SK-N-SH treated with all-trans-retinoic acid at 6 μM for 48 hours (cell line): ENCODE measurements at regions not wholly inside any gene's neighbourhood (a gene's known extent, or its start where the extent isn't known, plus 50 kb on each side); places are given as distances from the start of the nearest gene placed in this dataset.

Experiments
- ARNTL ChIP-seq: fragments of 450-650 bp; formaldehyde crosslinking; IDR thresholded peaks from 2 replicates; pipeline ENCODE4 v1.5.0; 2020; ENCODE audit warnings: low read depth, mild to moderate bottlenecking, moderate library complexity, borderline replicate concordance
- BACH2 ChIP-seq: fragments of 250-450 bp; sonication (Bioruptor Pico); IDR thresholded peaks from 2 replicates; pipeline ENCODE4 v1.9.0; 2021; ENCODE audit warnings: mild to moderate bottlenecking, borderline replicate concordance
- GLIS3 ChIP-seq: fragments of 250-450 bp; sonication (Bioruptor Pico); IDR thresholded peaks from 2 replicates; pipeline ENCODE4 v1.5.0; 2020; ENCODE audit warnings: mild to moderate bottlenecking, moderate library complexity
- ISL1 ChIP-seq: fragments of 250-450 bp; sonication (Bioruptor Pico); IDR thresholded peaks from 2 replicates; pipeline ENCODE4 v2.1.2; 2022; ENCODE audit warnings: mild to moderate bottlenecking, moderate library complexity
- PATZ1 ChIP-seq: fragments of 250-450 bp; sonication (Bioruptor Pico); IDR thresholded peaks from 2 replicates; pipeline ENCODE4 v1.8.0; 2020; ENCODE audit warnings: mild to moderate bottlenecking, moderate library complexity, borderline replicate concordance
- TCF4 ChIP-seq: fragments of 250-450 bp; sonication (Bioruptor Pico); IDR thresholded peaks from 2 replicates; pipeline ENCODE4 v1.8.0; 2021; ENCODE audit warnings: mild to moderate bottlenecking, moderate library complexity, borderline replicate concordance
- TOX ChIP-seq: fragments of 250-450 bp; sonication (Bioruptor Pico); IDR thresholded peaks from 2 replicates; pipeline ENCODE4 v1.8.0; 2021; ENCODE audit warnings: mild to moderate bottlenecking, moderate library complexity, borderline replicate concordance
- TSHZ2 ChIP-seq: fragments of 250-450 bp; sonication (Bioruptor Pico); IDR thresholded peaks from 2 replicates; pipeline ENCODE4 v1.5.0; 2020; ENCODE audit warnings: mild to moderate bottlenecking, moderate library complexity
- ZC3H10 ChIP-seq: fragments of 250-450 bp; sonication (Bioruptor Pico); IDR thresholded peaks from 2 replicates; pipeline ENCODE4 v1.5.1; 2021; ENCODE audit warnings: mild to moderate bottlenecking, moderate library complexity
- ZFP3 ChIP-seq: fragments of 250-450 bp; sonication (Bioruptor Pico); IDR thresholded peaks from 2 replicates; pipeline ENCODE4 v1.5.0; 2020; ENCODE audit warnings: mild to moderate bottlenecking, moderate library complexity
- ZFP30 ChIP-seq: fragments of 450-650 bp; formaldehyde crosslinking; IDR thresholded peaks from 2 replicates; pipeline ENCODE4 v1.5.0; 2022; ENCODE audit warnings: mild to moderate bottlenecking, moderate library complexity
- ZNF70 ChIP-seq: fragments of 450-650 bp; formaldehyde crosslinking; IDR thresholded peaks from 2 replicates; pipeline ENCODE4 v1.5.0; 2020; ENCODE audit warnings: mild to moderate bottlenecking, moderate library complexity
- TF ChIP-seq, protein P1 (sequence below): fragments of 250-450 bp; sonication (Bioruptor Pico); IDR thresholded peaks from 2 replicates; pipeline ENCODE4 v1.5.1; 2020; ENCODE audit warnings: low read depth, mild to moderate bottlenecking, moderate library complexity
- TF ChIP-seq, protein P2 (sequence below): fragments of 250-450 bp; sonication (Bioruptor Pico); IDR thresholded peaks from 2 replicates; pipeline ENCODE4 v1.8.0; 2021; ENCODE audit warnings: low read depth, mild to moderate bottlenecking, moderate library complexity, borderline replicate concordance

DNA sequence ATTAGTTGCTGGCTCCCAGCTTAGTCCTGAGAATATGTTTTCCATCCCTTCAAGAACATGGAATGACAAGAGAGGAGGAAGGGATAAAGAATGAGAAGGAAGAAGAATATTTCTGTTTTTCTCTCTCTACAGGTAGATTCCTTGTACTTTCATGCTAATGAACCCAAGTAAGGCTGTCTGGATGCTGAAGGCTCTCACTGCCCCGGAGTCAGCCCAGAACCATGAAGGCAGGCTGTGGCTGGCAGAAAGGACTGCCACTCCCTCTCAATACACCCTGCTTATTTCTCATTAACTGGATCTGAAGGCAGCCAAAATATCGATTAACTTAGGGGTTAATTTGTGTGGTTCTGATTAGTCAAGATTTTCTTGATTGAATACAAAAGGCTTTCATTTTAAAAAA is 93.1 kb upstream of the NPAS2 start:
- TF ChIP-seq, protein P1, sequence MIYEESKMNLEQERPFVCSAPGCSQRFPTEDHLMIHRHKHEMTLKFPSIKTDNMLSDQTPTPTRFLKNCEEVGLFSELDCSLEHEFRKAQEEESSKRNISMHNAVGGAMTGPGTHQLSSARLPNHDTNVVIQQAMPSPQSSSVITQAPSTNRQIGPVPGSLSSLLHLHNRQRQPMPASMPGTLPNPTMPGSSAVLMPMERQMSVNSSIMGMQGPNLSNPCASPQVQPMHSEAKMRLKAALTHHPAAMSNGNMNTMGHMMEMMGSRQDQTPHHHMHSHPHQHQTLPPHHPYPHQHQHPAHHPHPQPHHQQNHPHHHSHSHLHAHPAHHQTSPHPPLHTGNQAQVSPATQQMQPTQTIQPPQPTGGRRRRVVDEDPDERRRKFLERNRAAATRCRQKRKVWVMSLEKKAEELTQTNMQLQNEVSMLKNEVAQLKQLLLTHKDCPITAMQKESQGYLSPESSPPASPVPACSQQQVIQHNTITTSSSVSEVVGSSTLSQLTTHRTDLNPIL (CRISPR knock-in tag) = no peak
- no peak for TF ChIP-seq ZFP30 (CRISPR knock-in tag)
- TF ChIP-seq GLIS3 (CRISPR knock-in tag) = no peak
- no peak for TF ChIP-seq BACH2
- TF ChIP-seq ARNTL (CRISPR knock-in tag) = no peak
- TF ChIP-seq ISL1 (CRISPR knock-in tag) = no peak
- TF ChIP-seq, protein P2, sequence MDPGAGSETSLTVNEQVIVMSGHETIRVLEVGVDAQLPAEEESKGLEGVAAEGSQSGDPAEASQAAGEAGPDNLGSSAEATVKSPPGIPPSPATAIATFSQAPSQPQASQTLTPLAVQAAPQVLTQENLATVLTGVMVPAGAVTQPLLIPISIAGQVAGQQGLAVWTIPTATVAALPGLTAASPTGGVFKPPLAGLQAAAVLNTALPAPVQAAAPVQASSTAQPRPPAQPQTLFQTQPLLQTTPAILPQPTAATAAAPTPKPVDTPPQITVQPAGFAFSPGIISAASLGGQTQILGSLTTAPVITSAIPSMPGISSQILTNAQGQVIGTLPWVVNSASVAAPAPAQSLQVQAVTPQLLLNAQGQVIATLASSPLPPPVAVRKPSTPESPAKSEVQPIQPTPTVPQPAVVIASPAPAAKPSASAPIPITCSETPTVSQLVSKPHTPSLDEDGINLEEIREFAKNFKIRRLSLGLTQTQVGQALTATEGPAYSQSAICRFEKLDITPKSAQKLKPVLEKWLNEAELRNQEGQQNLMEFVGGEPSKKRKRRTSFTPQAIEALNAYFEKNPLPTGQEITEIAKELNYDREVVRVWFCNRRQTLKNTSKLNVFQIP (CRISPR knock-in tag) = no peak
- TF ChIP-seq ZC3H10 = no peak
- TF ChIP-seq PATZ1 (CRISPR knock-in tag) = no peak
- TF ChIP-seq ZFP3 (CRISPR knock-in tag) = no peak
- TF ChIP-seq TSHZ2 (CRISPR knock-in tag) = no peak
- no peak for TF ChIP-seq TOX (CRISPR knock-in tag)
- TF ChIP-seq TCF4 = no peak
- no peak for TF ChIP-seq ZNF70 (CRISPR knock-in tag)
